GM18868 (cell line): ENCODE measurements at regions not wholly inside any gene's neighbourhood (a gene's known extent, or its start where the extent isn't known, plus 50 kb on each side); places are given as distances from the start of the nearest gene placed in this dataset.
"Not testable (repeated sequence)": the region's sequence is repeated elsewhere in the genome, so short reads cannot be mapped to it uniquely, and the experiment has no call there.

Experiments used
- ATAC-seq: cut with Tn5 transposase; IDR thresholded peaks from one replicate; pipeline ENCODE4 v1.9.1; 2021; ENCODE audit warnings: mild to moderate bottlenecking, moderate library complexity; ENCODE audit not compliant: unreplicated experiment

GRCh38 chr1:90826024-90826423 is 108.9 kb upstream of the BARHL2 start:
- no peak for ATAC-seq

GRCh38 chr1:90824551-90824950 is 107.4 kb upstream of the BARHL2 start:
- ATAC-seq = no peak

- ATAC-seq = no peak
Measured at GRCh38 chr1:90823686-90824085, 106.6 kb upstream of the BARHL2 start.

GRCh38 chr1:90821788-90822359 is 104.8 kb upstream of the BARHL2 start:
- ATAC-seq = no peak

GRCh38 chr1:90821152-90821787 is 104.2 kb upstream of the BARHL2 start:
- no peak for ATAC-seq

- no peak for ATAC-seq
Measured at GRCh38 chr1:90820745-90821144, 103.6 kb upstream of the BARHL2 start.

GRCh38 chr1:90817399-90817798 is 100.3 kb upstream of the BARHL2 start:
- ATAC-seq = no peak

GRCh38 chr1:90812237-90812636 is 95.1 kb upstream of the BARHL2 start:
- not testable (repeated sequence) for ATAC-seq

- ATAC-seq = not testable (repeated sequence)
Measured at GRCh38 chr1:90811444-90811950, 94.4 kb upstream of the BARHL2 start.

GRCh38 chr1:90810681-90811080 is 93.6 kb upstream of the BARHL2 start:
- no peak for ATAC-seq

GRCh38 chr1:90809996-90810395 is 92.9 kb upstream of the BARHL2 start:
- no peak for ATAC-seq

GRCh38 chr1:90809093-90809492 is 92.0 kb upstream of the BARHL2 start:
- no peak for ATAC-seq

GRCh38 chr1:90807329-90807728 is 90.2 kb upstream of the BARHL2 start:
- no peak for ATAC-seq

- ATAC-seq = no peak
Measured at GRCh38 chr1:90802622-90803021, 85.5 kb upstream of the BARHL2 start.

GRCh38 chr1:90800012-90800717 is 83.1 kb upstream of the BARHL2 start:
- no peak for ATAC-seq

- ATAC-seq = no peak
Measured at GRCh38 chr1:90799326-90799725, 82.2 kb upstream of the BARHL2 start.

GRCh38 chr1:90798883-90799282 is 81.8 kb upstream of the BARHL2 start:
- ATAC-seq = no peak

- ATAC-seq = no peak
Measured at GRCh38 chr1:90798344-90798743, 81.2 kb upstream of the BARHL2 start.

GRCh38 chr1:90795431-90795830 is 78.3 kb upstream of the BARHL2 start:
- no peak for ATAC-seq

GRCh38 chr1:90786709-90787108 is 69.6 kb upstream of the BARHL2 start:
- no peak for ATAC-seq

GRCh38 chr1:90784186-90784847 is 67.2 kb upstream of the BARHL2 start:
- no peak for ATAC-seq

GRCh38 chr1:90783181-90783580 is 66.1 kb upstream of the BARHL2 start:
- ATAC-seq = no peak
